H1 (cell line): ENCODE measurements at regions not wholly inside any gene's neighbourhood (a gene's known extent, or its start where the extent isn't known, plus 50 kb on each side); places are given as distances from the start of the nearest gene placed in this dataset.
A peak's percentile ranks its signal among the peaks of the same experiment; 100 is the strongest.

Experiments used
- CTCF ChIA-PET: fragments of 300-600 bp; sonication (Branson Sonifier 250); formaldehyde crosslinking; loops from one replicate; lab custom pipeline; 2021; ENCODE audit not compliant: partially characterized antibody; lab: Charles Lee
- POLR2A ChIA-PET: fragments of 300-600 bp; sonication (Branson Sonifier 250); formaldehyde crosslinking; loops from one replicate; lab custom pipeline; 2021; ENCODE audit warnings: inconsistent platforms; ENCODE audit not compliant: partially characterized antibody; lab: Charles Lee
- DNase-seq, 2 experiments: peaks; one replicate each; pipeline versions ENCODE4 v3.0.0 to v3.0.0-alpha.2; 2010 to 2022; ENCODE audit warnings: low spot score in 2 of 2, low read depth in 1 of 2, mixed read lengths in 1 of 2
- FAIRE-seq: peaks from 2 replicates; lab custom pipeline; 2011; peaks lifted over from hg19 to GRCh38; lab: Jason Lieb, UNC
- H2AFZ ChIP-seq: 2 replicates; pipeline ENCODE4 v1.8.1; 2012; ENCODE audit warnings: low read length, inconsistent platforms
- H2AK5ac ChIP-seq: 2 replicates; pipeline ENCODE4 v1.6.1; 2013; ENCODE audit warnings: low read depth, low read length
- H2BK120ac ChIP-seq: replicated peaks from 2 replicates; pipeline ENCODE3; 2013; ENCODE audit warnings: low read depth, low read length, inconsistent platforms
- H2BK12ac ChIP-seq: 2 replicates; pipeline ENCODE4 v1.6.1; 2013; ENCODE audit warnings: low read depth, low read length
- H2BK15ac ChIP-seq: 2 replicates; pipeline ENCODE4 v1.6.1; 2013; ENCODE audit warnings: low read length
- H2BK20ac ChIP-seq: 2 replicates; pipeline ENCODE4 v1.6.1; 2013; ENCODE audit warnings: low read length
- H2BK5ac ChIP-seq: 2 replicates; pipeline ENCODE4 v1.6.1; 2013; ENCODE audit warnings: low read depth, low read length
- H3K14ac ChIP-seq: 2 replicates; pipeline ENCODE4 v1.6.1; 2013; ENCODE audit warnings: inconsistent platforms; ENCODE audit not compliant: insufficient read length
- H3K18ac ChIP-seq: 2 replicates; pipeline ENCODE4 v1.6.1; 2013; ENCODE audit warnings: low read length; ENCODE audit errors: extremely low read depth
- H3K23ac ChIP-seq: 2 replicates; pipeline ENCODE4 v1.6.1; 2013; ENCODE audit warnings: inconsistent platforms; ENCODE audit not compliant: insufficient read length
- H3K23me2 ChIP-seq: 2 replicates; pipeline ENCODE4 v1.6.1; 2013; ENCODE audit warnings: low read depth, low read length
- H3K27ac ChIP-seq: 2 replicates; pipeline ENCODE4 v1.6.1; 2011; ENCODE audit warnings: low read depth, low read length, inconsistent platforms
- H3K27me3 ChIP-seq, 4 experiments: replicated peaks in 1 of 4; 1 replicate in 1 of 4; 2 replicates in 3 of 4; pipeline versions ENCODE4 v1.6.1 to v1.8.1; 2011 to 2013; ENCODE audit warnings: low read length in 3 of 4, mild to moderate bottlenecking in 3 of 4, inconsistent platforms in 2 of 4, mixed read lengths in 2 of 4, moderate library complexity in 1 of 4; ENCODE audit not compliant: control insufficient read depth in 3 of 4, insufficient read depth in 3 of 4; ENCODE audit errors: extremely low read depth in 1 of 4
- H3K36me3 ChIP-seq, 4 experiments: 2 replicates each; pipeline versions ENCODE4 v1.6.1 to v1.8.1; 2011 to 2013; ENCODE audit warnings: mild to moderate bottlenecking in 4 of 4, low read length in 3 of 4, moderate library complexity in 2 of 4, control low read depth in 1 of 4, inconsistent platforms in 1 of 4; ENCODE audit not compliant: insufficient read depth in 4 of 4, control insufficient read depth in 2 of 4
- H3K4ac ChIP-seq: replicated peaks from 2 replicates; pipeline ENCODE3; 2013; ENCODE audit warnings: low read length, low read depth, mixed read lengths, inconsistent platforms; ENCODE audit not compliant: insufficient read length
- H3K4me1 ChIP-seq, 4 experiments: replicated peaks in 1 of 4; 1 replicate in 1 of 4; 2 replicates in 3 of 4; pipeline versions ENCODE4 v1.6.1 to v1.8.1; 2011 to 2013; ENCODE audit warnings: low read length in 3 of 4, inconsistent platforms in 2 of 4, mixed read lengths in 1 of 4; ENCODE audit not compliant: insufficient read depth in 4 of 4, control insufficient read depth in 3 of 4
- H3K4me2 ChIP-seq, 2 experiments: 2 replicates each; pipeline versions ENCODE4 v1.6.1 to v1.8.1; 2011 to 2013; ENCODE audit warnings: low read depth in 2 of 2, low read length in 2 of 2, control low read depth in 1 of 2, inconsistent platforms in 1 of 2, mild to moderate bottlenecking in 1 of 2; ENCODE audit not compliant: insufficient read depth in 1 of 2
- H3K4me3 ChIP-seq, 4 experiments: fragments of 200-600, 300-600 bp in 1 of 4; sonication (generic), shearing (Covaris generic), sonication (Bioruptor Twin) in 1 of 4; 2 replicates each; pipeline versions ENCODE4 v1.5.1 to v1.8.1; 2011 to 2016; ENCODE audit warnings: low read length in 4 of 4, low read depth in 3 of 4, control low read depth in 2 of 4, inconsistent platforms in 2 of 4, mild to moderate bottlenecking in 2 of 4, mixed read lengths in 1 of 4, moderate library complexity in 1 of 4; ENCODE audit not compliant: insufficient read depth in 2 of 4; ENCODE audit errors: extremely low read depth in 1 of 4
- H3K56ac ChIP-seq: replicated peaks from 2 replicates; pipeline ENCODE3; 2013; ENCODE audit warnings: low read depth, mild to moderate bottlenecking, mixed read lengths, low read length, inconsistent platforms; ENCODE audit not compliant: insufficient read length
- H3K79me1 ChIP-seq: 2 replicates; pipeline ENCODE4 v1.6.1; 2013; ENCODE audit warnings: low read depth, low read length, control low read depth
- H3K79me2 ChIP-seq, 2 experiments: 2 replicates each; pipeline versions ENCODE4 v1.6.1 to v1.8.1; 2012 to 2013; ENCODE audit warnings: low read length in 2 of 2, mild to moderate bottlenecking in 2 of 2, inconsistent platforms in 1 of 2; ENCODE audit not compliant: insufficient read depth in 2 of 2, control insufficient read depth in 1 of 2
- H3K9ac ChIP-seq, 4 experiments: replicated peaks in 1 of 4; 1 replicate in 1 of 4; 2 replicates in 3 of 4; pipeline versions ENCODE4 v1.6.1 to v1.8.1; 2011 to 2013; ENCODE audit warnings: low read depth in 3 of 4, low read length in 3 of 4, control low read depth in 2 of 4, mild to moderate bottlenecking in 2 of 4, moderate library complexity in 2 of 4, inconsistent platforms in 1 of 4; ENCODE audit errors: extremely low read depth in 1 of 4
- H3K9me3 ChIP-seq, 2 experiments: 2 replicates each; pipeline versions ENCODE4 v1.6.1 to v1.8.1; 2012 to 2013; ENCODE audit warnings: mild to moderate bottlenecking in 2 of 2, moderate library complexity in 2 of 2, control low read depth in 1 of 2, inconsistent platforms in 1 of 2, low read depth in 1 of 2, low read length in 1 of 2, mixed read lengths in 1 of 2; ENCODE audit not compliant: insufficient read depth in 2 of 2
- H4K20me1 ChIP-seq, 2 experiments: replicated peaks in 1 of 2; 2 replicates each; pipeline versions ENCODE3 to v1.8.1; 2011 to 2013; ENCODE audit warnings: inconsistent platforms in 2 of 2, low read length in 2 of 2, mild to moderate bottlenecking in 1 of 2; ENCODE audit not compliant: insufficient read depth in 2 of 2, control insufficient read depth in 1 of 2
- H4K5ac ChIP-seq: 2 replicates; pipeline ENCODE4 v1.6.1; 2013; ENCODE audit warnings: low read length, low read depth, mixed read lengths, inconsistent platforms; ENCODE audit not compliant: insufficient read length
- H4K8ac ChIP-seq: 2 replicates; pipeline ENCODE4 v1.8.0; 2013; ENCODE audit warnings: mild to moderate bottlenecking, moderate library complexity, low read length, inconsistent platforms; ENCODE audit not compliant: insufficient read depth; ENCODE audit errors: extremely low read depth
- H4K91ac ChIP-seq: replicated peaks from 2 replicates; pipeline ENCODE3; 2013; ENCODE audit warnings: low read length, mixed read lengths, inconsistent platforms; ENCODE audit not compliant: insufficient read length
- WGBS, 2 experiments: shearing (Covaris generic) in 1 of 2; methylation state at CpG; one replicate each; pipeline versions ENCODE4 v1.1.6 to v1.1.7; 2013 to 2015; ENCODE audit warnings: low lambda C conversion rate in 2 of 2, mixed read lengths in 2 of 2, inconsistent platforms in 1 of 2, low coverage in 1 of 2, missing lambda C conversion rate in 1 of 2; ENCODE audit not compliant: insufficient replicate concordance in 2 of 2, insufficient coverage in 1 of 2, insufficient read length in 1 of 2; ENCODE audit errors: extremely low coverage in 1 of 2, missing lambda C conversion rate in 1 of 2; 5-methylcytosine and 5-hydroxymethylcytosine counted together

- Histone ChIP-seq H3K9ac (no peak overlapping the region), H3K9me3 (no peaks in the 10 kb centered on the region), H4K20me1 (no peaks in the 10 kb centered on the region), H3K27me3 (no peaks in the 10 kb centered on the region), H3K4me1 (peaks cover 0 to 9% (median 3%) of the 10 kb centered on the region in 4 experiments; a peak in 5 of 7 replicates), H3K79me1 (no peaks in the 10 kb centered on the region), H3K23me2 (no peaks in the 10 kb centered on the region), H2BK15ac (no peak overlapping the region), H3K18ac (no peak overlapping the region), H3K23ac (no peak overlapping the region), H3K79me2 (no peaks in the 10 kb centered on the region), H3K14ac (no peak overlapping the region), H3K56ac (no peak overlapping the region), H2BK20ac (no peak overlapping the region), H3K27ac (no peak overlapping the region), H3K4me3 (no peak overlapping the region), H2BK120ac (no peak overlapping the region), H2AK5ac (0 out of 2 replicates have a peak overlapping the region, but pooled peaks have one; percentile 65), H2BK12ac (no peak overlapping the region), H4K91ac (no peak overlapping the region), H2BK5ac (no peak overlapping the region), H4K8ac (no peak overlapping the region), H4K5ac (no peak overlapping the region), H3K4me2 (no peak overlapping the region), H3K36me3 (no peaks in the 10 kb centered on the region), H2AFZ (no peak overlapping the region), H3K4ac (no peak overlapping the region)
- no peak for FAIRE-seq
- CTCF ChIA-PET: interaction anchor here (0.7 to 3.9 kb wide), 4 partner anchors 18 to 147 kb away, joined by 3 to 35 read pairs (median 4); no protein-coding TSS in a partner anchor
- POLR2A ChIA-PET: no interaction called here
- 91% methylated on average over 4 of the region's 4 CpGs; no CpG with 5 or more reads in 1 of the 2 experiments for WGBS, 2 experiments
- no peak for DNase-seq
Observed at GRCh38 chr11:115677190-115677589, 173.0 kb upstream of the CADM1 start.
